Activated CD8-positive, alpha-beta memory T cell treated with anti-CD3 and anti-CD28 coated beads for 1 hour (primary cell): ENCODE measurements at regions not wholly inside any gene's neighbourhood (a gene's known extent, or its start where the extent isn't known, plus 50 kb on each side); places are given as distances from the start of the nearest gene placed in this dataset.
"Not testable (repeated sequence)": the region's sequence is repeated elsewhere in the genome, so short reads cannot be mapped to it uniquely, and the experiment has no call there.

Experiments used
- DNase-seq, 2 donors: peaks; one replicate each; pipeline ENCODE4 v3.0.0-alpha.2; 2020; ENCODE audit warnings: low read depth in 1 of 2; ENCODE audit errors: extremely low read depth in 1 of 2

DNA sequence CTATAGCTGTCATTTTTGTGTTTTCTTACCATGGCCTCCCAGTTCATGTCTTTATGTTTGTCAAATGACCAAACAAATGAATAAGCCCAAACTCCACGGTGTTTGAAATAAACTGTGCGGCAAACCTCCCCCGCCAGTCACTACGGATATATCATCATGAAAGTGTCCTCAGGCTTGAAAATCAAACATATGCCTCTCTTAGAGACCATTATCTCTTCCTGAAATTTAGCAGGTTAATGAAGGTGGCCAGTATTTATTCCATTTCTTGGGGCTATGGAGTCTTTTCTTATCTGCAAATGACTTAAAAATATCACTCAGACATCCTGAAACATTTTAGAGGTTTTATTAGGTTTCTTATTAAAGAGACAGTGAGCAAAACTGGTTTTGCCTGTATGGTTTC lies 610.3 kb upstream of the CDH5 start:
- no peak for DNase-seq

DNA sequence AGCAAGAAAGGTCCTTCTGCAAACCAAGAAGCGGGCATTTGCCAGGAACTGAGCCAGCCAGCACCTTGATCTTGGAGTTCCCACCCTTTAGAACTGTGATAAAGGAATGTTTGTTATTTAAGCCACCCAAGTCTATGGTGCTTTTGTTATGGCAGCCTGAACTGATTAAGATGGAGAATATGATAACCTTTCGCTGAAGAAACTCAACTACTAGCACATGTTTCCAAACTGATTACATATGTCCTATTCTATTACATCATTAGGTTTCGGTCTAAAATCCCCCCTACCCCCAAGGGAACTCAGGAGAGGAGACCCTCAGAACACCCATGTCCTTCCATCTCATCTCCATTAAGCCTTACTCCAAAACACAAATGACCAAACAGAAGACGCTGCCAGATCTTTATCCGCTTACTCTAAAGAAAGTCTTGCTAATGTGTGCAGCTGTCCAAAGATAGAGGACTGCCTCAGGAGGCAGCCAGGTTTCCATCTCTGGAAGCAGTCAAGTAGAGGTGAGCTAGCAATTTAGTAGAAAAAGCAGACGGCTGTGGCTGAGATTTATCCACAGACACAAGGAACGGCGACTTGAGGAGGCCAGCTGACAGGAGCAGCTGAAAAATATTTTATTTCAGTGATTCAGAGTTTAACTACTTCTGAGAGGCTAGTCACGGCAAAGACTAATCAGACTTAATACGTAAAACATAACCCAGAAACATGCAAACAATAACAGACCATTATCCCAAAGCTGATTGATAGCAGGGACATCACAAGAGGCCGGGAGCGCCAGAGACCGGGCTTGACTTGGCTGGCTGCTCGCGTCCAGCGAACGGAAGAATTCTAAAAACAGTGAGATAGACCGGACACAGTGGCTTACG lies 611.4 kb upstream of the CDH5 start:
- no peak for DNase-seq

DNA sequence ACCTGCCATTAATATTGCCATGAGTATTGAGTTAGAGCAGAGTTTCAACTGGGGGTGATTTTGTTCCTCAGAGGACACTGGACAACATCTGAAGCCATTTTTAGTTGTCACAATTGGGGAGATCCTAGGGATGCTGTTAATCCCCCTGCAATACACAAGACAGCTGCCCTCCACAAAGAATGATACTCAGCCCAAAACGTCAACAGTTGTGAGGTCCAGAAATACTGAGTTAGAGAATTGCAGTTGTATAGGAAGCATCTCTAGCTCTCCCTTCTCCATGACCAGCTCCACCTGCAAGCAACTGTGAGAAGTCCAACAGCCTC lies 614.0 kb upstream of the CDH5 start:
- DNase-seq: no peak

DNA sequence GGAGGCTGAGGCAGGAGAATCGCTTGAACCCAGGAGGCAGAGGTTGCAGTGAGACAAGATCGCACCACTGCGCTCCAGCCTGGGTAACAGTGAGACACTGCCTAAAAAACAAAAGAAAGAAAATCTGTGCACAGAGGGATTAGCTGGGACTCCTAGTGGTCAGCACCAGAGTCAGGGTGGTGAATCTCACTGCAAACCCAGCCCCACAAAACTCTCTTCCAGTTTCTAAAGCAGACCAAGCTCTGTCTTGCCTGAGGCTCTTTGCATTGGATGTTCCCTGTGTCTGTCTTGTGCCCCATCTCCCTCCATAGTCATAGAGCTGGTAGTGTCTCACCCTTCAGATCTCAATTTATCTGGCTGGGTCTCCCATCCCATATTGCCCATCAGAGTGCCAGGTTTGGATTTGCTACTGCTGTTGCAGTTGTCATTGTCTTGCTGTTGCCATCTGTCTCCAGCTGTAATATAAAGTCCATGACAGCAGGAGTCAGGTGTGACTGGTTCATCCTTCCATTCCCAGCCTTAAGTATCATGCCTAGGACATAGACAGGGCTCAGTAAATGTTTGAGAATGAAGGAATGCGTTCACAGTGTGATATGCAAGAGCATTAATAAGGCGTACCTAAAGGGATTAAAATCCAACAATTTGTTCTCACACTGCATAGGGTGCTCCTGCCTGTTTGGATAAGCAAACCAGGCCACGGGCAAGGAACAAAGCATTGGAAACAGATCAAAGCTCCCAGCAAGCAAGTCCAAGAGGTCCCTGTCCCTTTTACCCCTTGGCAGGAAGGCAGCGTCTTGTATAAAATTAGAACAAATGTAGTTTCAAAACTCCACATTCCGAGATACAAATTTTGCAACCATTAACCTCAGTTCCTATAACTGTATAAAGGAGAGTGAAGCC lies 614.6 kb upstream of the CDH5 start:
- no peak for DNase-seq

DNA sequence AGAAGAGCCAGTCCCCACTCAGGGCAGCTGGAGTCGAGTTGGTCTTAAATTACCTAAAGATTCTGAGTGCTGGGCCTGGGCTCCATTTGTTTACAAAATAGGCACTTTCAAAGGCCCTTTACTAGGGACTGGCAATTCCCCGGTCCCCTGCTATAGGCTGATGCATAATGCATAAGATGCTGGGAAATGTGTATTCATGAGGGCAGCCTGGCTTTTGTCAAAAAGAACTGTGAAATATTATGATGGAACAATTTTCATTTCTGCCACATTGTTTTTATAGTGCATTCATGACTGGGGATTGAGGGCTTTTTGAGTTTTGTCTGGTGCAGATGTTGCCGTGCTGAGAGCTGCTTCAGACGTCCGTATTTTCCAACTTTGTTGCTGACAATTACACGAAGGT lies 617.0 kb upstream of the CDH5 start:
- no peak for DNase-seq

DNA sequence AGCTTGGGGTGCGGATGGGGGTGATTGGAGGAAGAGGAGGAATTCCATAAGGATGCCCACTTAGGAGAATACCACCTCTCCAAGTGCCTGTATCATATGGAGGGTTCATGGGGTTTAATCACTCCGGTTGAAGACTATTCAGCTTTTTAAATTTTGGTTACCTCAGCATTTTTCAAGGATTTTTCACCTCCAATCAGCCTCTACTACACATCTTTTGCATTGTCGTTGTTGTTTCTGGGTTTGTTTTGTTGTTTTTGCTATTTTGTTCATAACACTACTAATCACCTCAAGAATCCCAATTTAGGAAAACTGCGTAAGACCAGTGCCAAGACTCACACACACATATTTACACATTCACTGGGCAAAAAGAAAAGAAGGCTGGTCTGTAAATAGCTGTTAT lies 619.5 kb upstream of the CDH5 start:
- DNase-seq: no peak

DNA sequence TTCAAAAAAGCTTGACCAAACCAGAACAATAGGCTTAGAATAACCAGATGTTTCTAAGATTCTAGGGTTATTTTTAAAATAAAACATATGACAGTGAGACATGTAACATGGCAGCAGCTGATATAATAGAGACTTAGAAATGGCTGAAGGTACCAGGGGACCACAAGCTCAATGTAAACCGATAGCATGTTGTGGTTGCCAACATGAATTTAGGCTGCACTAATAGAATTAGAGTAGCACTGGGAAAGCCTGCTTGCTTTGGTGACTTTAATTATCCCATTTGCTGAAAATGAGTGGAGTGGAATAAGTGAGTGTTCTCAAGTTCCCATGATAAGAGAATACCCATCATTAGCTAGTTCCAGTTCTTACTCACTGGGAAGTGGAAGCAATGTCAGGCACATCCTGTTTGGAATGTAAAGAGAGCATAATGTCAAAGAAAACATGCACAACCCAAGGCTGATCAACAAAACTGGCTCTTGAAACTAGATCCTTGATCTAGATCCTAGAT lies 621.2 kb upstream of the CDH5 start:
- DNase-seq: no peak

DNA sequence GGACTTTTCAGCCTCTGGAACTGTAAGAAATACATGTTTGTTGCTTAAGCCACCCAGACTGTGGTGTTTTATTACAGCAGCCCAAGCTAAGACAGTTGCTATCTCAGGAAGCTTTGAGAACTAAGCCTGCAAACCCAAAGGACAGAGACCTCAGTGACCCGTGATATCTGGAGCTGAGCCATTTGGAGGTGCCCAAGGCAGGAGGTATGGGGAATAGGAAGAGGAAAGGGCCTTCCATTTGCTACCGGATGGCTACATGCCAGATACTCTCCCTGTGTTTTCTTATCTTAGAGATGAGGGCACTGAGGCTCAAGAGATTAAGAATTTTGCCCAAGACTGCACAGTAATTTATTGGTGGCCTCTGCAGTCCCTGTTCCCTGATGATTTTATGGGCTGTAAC lies 622.1 kb upstream of the CDH5 start:
- no peak for DNase-seq

DNA sequence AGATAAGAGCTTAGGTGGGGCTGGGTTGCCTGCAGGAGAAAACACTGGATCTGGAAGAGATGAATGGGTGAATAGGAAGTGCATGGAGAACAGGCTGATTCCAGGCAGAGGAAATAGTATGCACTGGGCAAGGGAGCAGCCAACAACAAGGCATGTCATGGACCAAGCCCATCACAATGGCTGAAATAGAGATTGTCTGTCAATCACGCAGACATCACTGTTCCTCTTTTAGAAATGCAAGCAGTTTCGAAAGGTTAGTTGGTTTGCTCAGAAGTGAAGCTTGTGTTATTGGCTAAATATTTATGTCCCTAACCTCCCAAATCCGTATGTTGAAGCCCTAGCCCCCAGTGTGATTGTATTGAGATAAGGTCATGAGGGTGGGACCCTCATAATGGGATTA lies 621.7 kb upstream of the CDH11 start:
- DNase-seq: no peak

DNA sequence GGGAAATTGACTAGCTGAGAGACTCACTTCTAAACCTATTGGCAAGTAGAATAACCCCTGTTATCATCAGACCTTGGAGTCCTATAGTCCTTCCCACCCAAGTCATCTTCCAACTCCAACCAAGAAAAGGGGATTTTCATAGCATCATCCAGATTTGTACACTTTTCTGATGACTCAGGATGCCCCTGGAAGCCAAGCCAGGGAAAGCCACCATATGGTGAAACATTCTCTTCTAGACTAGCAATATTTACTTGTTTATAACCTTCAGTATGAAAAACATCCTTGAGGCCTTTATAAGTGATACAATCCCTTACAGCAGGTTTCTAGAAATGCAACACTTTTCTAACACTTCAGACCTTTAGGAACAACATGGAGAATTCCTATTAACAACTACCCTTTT lies 618.8 kb upstream of the CDH11 start:
- DNase-seq: no peak

DNA sequence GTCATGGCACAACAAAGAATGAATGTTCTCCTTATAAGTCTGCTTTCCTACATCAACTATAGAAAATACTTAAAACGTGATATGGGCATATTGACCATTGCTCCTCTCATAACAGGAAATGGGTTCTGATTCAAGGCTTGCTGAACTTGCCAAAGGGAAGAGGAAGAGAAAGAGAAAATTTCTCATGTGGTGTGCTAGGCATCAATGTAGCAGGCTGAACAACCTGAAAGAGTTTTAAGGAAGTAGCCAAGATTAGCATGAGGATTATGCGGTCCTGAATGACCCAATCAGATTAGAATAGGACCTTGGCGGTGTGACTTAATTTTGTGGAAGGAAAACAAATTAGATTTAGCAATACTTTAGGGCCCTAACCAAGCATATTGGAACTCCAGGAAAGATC lies 617.7 kb upstream of the CDH11 start:
- no peak for DNase-seq

DNA sequence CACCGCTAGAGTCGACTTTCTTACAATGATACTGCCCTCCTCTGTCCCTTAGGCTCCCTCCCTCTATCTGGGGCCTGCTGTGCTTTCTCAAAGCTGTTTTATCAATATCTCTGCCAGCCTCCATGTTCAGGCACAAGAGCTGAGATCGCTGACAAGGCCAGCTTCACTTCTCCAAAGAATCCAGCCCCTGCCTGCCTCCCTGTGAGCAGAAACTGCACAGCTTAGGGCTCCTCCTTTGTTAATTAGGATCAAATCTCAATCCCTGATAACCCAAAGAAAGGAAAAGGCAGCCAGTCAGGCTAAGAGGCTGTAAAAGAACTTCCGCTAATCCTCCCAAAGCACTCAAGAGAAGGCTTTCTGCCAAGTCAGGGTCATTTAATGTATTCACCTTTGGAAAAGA lies 616.0 kb upstream of the CDH11 start:
- DNase-seq: no peak

DNA sequence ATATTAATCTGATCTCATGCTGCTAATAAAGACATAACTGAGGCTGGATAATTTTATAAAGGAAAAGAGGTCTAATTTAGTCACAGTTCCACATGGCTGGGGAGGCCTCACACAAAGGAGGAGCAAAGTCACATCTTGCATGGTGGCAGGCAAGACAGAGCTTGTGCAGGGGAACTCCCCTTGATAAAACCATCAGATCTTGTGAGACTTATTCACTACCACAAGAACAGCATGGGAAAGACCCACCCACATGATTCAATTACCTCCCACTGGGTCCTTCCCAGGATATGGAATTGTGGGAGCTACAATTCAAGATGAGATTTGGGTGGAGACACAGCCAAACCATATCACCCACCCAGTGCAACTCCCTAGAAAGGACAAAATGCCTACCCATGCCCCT lies 613.8 kb upstream of the CDH11 start:
- not testable (repeated sequence) for DNase-seq

DNA sequence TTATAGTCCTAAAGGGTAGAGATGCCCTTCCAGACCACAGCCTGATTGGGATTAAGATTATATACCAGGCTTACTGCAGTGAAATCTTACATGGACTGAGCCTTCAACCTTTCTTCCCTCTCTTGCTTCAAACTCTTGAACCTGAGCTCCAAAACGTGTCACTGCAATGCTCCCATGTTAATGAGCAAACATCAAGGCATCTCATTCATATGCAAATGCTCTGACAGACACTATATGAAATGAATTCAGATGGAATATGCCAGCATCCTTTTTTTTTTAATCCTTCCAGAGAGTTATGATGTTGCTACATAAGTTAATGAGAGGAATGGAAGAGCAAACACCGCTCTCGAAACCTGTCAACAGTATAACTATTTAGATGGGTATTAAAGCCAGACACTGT lies 611.9 kb upstream of the CDH11 start:
- DNase-seq: no peak

DNA sequence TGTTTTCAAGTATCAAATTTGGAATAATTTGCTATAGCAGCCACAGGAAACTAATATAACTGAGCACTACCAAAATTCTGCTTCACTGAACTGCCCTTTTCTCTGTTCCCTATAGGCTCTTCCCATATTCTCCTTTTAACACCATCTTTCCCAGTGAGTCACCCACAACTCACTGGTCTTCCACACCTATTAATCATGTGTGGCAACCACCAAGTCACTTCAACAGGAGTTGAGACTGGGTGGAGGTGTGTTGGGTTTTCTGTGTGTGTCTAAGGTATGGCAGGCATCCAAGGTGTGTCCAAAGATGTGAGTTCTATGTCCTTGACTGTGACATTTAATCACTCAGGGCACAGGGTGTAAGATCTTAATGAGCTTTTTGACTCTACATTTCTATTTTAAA lies 610.0 kb upstream of the CDH11 start:
- DNase-seq: no peak

DNA sequence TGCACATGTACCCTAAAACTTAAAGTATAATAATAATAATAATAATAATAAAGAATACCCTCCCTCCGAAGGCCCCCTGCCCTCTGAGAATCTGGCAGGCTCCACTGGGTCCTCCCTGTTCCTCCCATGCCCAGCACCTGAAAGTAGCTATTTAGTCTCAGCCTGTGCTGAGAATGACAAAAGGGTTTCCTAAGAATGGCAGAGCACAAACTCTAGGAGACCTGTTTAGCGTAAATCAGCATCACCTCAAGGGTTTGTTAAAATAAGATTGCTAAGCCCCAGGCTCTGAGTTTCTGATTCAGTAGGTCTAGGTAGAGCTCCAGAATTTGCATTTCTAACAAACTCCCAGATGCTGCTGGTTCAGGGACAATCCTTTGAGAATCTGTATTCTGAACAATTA lies 606.8 kb upstream of the CDH11 start:
- DNase-seq: no peak

DNA sequence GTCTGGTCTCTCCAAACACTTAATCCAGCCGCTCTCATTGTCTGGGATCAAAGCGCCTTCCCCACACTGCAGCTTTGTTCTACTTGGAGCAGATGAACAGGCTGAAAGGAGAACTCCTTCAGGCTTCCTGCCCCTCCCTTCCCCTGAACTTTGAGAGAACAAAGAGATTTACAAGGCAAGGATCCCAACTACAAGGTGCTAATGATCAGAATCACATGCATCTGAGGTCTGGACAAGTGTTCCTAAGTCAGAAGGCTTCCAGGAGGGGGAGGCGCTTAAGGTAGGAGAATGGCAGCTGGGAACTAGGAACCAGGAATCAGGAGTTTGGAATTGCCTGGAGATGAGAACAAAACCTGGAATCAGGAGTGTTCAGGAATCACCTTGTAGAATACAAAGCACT lies 606.3 kb upstream of the CDH11 start:
- DNase-seq: no peak

DNA sequence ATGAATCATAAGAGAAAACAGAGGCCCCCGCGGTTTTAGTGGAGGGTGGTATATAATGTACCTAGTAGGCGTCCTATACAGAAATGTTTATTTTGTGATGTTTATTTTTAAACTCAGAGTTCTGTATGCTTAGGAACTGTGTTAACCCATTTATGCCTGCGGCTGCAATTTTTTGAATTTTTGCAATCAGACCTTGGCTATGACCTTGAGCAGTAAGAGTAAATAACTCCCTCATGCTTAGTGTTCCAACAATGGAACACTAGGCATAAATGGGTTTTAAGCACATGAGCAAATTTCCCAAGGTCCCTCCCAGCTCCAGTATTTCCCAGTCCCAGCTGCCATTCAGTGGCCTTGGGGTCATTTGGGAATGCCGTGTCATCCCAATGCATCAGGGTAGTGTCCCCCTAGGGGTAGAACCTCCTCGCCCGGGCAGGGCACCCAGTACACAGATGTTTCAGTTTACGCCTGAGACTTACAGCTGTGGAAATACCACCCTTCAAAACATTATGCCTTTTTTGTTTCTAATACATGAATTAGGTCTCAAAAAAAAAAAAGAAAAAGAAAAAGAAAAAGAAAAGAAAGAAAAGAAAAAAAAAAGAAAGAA lies 605.8 kb upstream of the CDH11 start:
- DNase-seq: no peak

DNA sequence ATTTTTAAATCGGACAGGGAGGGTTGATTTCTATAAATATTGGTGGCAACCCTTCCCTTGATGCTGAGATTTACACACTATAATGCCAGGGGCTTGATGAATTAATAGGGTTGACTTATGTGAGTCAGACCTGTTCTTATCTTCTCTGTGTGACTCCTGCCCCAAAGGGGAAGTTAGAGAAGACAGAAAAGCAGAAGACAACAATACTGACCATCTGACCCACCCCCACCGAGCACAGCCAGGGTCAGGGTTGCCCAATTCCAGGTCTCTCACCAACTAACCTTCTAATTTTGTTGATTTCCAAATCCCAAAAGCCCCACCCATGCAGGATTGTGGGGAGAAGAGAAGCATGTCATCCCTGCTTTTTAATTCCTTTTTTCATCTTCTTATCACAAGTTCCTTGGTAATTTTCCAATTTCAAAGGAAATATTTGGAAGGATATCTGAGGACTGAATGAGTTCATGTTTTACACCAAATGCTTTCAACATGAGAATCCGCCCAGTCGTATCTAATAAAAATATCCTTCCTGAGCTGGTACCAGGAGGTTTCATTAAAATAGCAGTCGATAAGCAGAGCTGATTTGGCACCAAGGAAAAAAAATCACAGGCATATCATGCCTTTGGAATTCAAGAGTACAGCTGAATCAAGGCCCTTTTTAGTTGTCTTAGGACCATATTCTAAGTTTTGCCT lies 603.4 kb upstream of the CDH11 start:
- no peak for DNase-seq

DNA sequence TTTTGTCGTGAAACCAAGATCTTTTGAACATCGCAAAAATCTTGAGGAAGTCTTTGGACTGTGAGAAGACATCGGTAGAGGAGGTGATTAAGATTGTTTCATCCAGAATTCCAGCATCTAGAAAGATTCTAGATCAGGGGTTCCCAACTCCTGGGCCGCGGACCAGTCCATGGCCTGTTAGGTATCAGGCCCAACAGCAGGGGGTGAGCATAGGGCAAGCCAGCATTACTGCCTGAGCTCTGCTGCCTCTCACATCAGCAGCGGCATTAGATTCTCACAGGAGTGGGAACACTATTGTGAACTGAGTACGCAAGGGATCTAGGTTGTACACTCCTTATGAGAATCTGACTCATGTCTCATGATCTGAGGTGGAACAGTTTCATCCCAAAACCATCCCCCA lies 600.6 kb upstream of the CDH11 start:
- no peak for DNase-seq

DNA sequence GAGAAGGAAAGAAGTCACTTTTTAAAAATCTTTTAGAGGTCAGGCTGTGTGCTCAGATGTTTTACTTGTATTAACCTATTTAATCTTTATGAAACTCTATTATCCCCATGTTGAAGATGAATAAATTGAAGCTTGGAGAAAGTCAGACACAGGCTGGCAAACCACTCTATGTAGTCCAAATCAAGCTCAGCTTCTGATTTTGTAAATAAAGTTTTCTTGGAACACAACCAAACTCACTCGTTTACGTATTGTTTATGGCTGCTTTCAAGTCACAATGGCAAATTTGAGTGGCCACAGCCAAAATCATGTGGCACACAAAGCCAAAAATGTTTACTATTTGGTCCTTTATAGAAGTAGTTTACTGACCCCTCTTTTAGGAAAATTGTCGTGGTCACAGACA lies 596.0 kb upstream of the CDH11 start:
- no peak for DNase-seq
